ENCODE measurements at regions not wholly inside any gene's neighbourhood (a gene's known extent, or its start where the extent isn't known, plus 50 kb on each side); places are given as distances from the start of the nearest gene placed in this dataset.

GRCh38 chr10:126847666-126848065 is 57.6 kb upstream of the DOCK1 start:
- DNase-seq (ENCODE audit: low read depth in 2 of 2): no peak

DNA sequence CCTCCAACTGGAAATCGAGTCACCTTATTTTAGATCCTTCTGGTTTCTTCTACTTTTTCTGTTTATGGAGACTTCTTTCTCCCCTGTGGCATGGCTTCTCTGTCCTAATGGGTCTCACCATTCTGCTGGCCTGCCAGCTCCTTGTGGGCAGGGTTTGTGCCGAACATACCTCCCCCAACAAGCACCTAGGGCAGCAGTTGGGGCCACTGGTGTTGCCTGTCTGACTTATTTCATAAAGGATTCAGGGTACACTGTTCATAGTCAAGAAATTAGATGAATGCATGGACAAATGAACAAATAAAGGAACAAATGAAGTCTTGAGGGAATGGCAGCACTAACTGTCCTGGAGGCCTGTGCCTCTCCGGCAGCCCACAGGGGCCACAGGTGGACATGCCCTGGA is 55.6 kb upstream of the DOCK1 start:
- no peak for DNase-seq (ENCODE audit: low read depth in 2 of 2)

DNA sequence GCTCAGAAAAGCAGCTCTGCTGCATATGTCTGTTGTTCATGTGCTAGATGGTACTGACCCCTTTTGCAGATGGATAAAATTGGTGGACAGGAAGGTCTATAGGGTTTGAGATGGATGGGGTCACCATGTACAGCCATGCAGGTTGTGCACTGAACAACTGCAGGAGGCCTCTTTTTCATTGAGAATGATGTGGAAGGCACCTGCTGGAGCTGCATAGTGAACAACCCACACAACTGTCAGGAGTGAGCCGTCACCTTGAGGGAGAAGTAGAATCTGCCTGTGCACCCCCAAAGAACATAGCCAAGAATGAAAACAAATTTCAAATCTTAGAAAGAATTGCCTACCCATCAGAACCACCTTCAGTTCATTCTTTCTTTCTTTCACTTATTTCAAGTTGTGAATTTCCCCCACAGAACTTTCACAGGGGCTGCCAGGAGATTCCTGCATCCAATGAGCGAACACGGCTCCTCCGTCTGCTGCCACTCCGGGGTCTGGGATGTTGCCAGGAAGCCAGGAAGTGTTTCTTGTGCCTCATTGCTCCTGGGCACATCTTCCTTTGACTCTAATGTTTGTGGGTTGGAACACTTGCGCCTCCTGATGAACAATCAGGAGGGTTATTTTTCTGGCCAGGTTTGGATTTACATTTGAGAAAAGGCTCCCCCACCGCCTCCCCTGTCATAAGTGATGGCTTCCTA is 53.7 kb upstream of the DOCK1 start:
- no peak for DNase-seq (ENCODE audit: low read depth in 2 of 2)

- DNase-seq (ENCODE audit: low read depth in 2 of 2): no peak
Measured at GRCh38 chr10:126854726-126855495, 50.3 kb upstream of the DOCK1 start.
